Lung (tissue), 11 donors: ENCODE measurements at regions not wholly inside any gene's neighbourhood (a gene's known extent, or its start where the extent isn't known, plus 50 kb on each side); places are given as distances from the start of the nearest gene placed in this dataset.

Experiments
- ATAC-seq: fragments of 200-7000 bp; cut with Tn5 transposase; one replicate; pipeline ENCODE4 v1.9.1; 2020; ENCODE audit warnings: moderate number of reproducible peaks; ENCODE audit not compliant: insufficient read depth, low FRiP score
- DNase-seq, 3 donors: peaks; one replicate each; pipeline ENCODE4 v3.0.0-alpha.2; 2013 to 2017
- H3K27ac ChIP-seq, 2 donors: one replicate each; pipeline ENCODE4 v1.5.1; 2013; ENCODE audit warnings: mild to moderate bottlenecking in 2 of 2, moderate library complexity in 2 of 2, control low read depth in 1 of 2, inconsistent platforms in 1 of 2, low read depth in 1 of 2, low read length in 1 of 2
- H3K27me3 ChIP-seq, 3 donors: one replicate each; pipeline ENCODE4 v1.5.1; 2013; ENCODE audit warnings: low read length in 2 of 3; ENCODE audit not compliant: control insufficient read depth in 3 of 3, insufficient read depth in 3 of 3
- H3K36me3 ChIP-seq, 4 donors: one replicate each; pipeline ENCODE4 v1.5.1; 2013; ENCODE audit warnings: low read length in 4 of 4, mild to moderate bottlenecking in 1 of 4, moderate library complexity in 1 of 4; ENCODE audit not compliant: control insufficient read depth in 4 of 4, insufficient read depth in 4 of 4
- H3K4me1 ChIP-seq, 5 donors: one replicate each; pipeline ENCODE4 v1.5.1; 2013; ENCODE audit warnings: low read length in 5 of 5, mild to moderate bottlenecking in 2 of 5, moderate library complexity in 1 of 5; ENCODE audit not compliant: control insufficient read depth in 5 of 5, insufficient read depth in 5 of 5
- H3K4me3 ChIP-seq: one replicate; pipeline ENCODE4 v1.5.1; 2013; ENCODE audit warnings: mild to moderate bottlenecking, control low read depth, moderate library complexity
- H3K9ac ChIP-seq, 2 donors: one replicate each; pipeline ENCODE4 v1.5.1; 2013; ENCODE audit warnings: low read length in 2 of 2, control low read depth in 1 of 2; ENCODE audit not compliant: insufficient read depth in 1 of 2
- H3K9me3 ChIP-seq, 4 donors: one replicate each; pipeline ENCODE4 v1.5.1; 2013; ENCODE audit warnings: low read length in 3 of 4, mild to moderate bottlenecking in 1 of 4, moderate library complexity in 1 of 4; ENCODE audit not compliant: control insufficient read depth in 4 of 4, insufficient read depth in 3 of 4
- CTCF ChIP-seq: IDR thresholded peaks from 2 replicates; pipeline ENCODE4 v1.5.1; 2012; ENCODE audit warnings: mild to moderate bottlenecking; ENCODE audit errors: control extremely low read depth, extremely low read depth
- WGBS, 2 donors: extraction: QIAGEN DNeasy Blood & Tissue Kit; methylation state at CpG; one replicate each; pipeline ENCODE4 v1.1.7; 2013; 5-methylcytosine and 5-hydroxymethylcytosine counted together
- donor health status: control.
- donor health status: control.
- donor health status: Bipolar disorder and iron deficiency.
- donor health status: healthy.
- donor health status: DM: yes; HTN: yes; CAD: no.

DNA sequence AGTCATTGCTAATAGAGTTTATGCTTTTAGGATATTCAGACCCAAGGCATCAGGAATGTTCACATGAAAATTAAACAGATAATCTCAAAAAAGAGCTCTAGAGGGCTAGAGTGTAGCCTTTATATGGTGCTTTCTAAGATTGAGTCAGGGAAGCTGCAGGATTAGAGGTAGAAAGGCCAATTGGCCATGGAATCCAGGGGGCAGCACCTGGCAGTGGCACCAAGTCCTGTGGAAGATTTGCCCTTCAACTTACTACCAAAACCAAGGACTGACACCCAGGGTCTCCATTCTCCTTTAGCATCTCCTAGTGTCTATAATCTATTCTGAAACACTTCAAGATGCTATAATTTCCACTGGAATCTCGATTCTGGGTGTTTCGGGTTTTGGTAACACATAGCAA is 112.4 kb downstream of the ACER2 start:
- Histone ChIP-seq H3K27ac (no peak overlapping the region), H3K9me3 (peaks cover 0 to 2% (median 0%) of the 10 kb centered on the region in 4 donors), H3K9ac (no peak overlapping the region), H3K36me3 (no peaks in the 10 kb centered on the region), H3K27me3 (no peaks in the 10 kb centered on the region), H3K4me3 (no peak overlapping the region), H3K4me1 (no peaks in the 10 kb centered on the region)
- DNase-seq (no peak), ATAC-seq (no peak)
- TF ChIP-seq CTCF = no peak
- 92% methylated on average over 2 of the region's 2 CpGs for WGBS, 2 donors

DNA sequence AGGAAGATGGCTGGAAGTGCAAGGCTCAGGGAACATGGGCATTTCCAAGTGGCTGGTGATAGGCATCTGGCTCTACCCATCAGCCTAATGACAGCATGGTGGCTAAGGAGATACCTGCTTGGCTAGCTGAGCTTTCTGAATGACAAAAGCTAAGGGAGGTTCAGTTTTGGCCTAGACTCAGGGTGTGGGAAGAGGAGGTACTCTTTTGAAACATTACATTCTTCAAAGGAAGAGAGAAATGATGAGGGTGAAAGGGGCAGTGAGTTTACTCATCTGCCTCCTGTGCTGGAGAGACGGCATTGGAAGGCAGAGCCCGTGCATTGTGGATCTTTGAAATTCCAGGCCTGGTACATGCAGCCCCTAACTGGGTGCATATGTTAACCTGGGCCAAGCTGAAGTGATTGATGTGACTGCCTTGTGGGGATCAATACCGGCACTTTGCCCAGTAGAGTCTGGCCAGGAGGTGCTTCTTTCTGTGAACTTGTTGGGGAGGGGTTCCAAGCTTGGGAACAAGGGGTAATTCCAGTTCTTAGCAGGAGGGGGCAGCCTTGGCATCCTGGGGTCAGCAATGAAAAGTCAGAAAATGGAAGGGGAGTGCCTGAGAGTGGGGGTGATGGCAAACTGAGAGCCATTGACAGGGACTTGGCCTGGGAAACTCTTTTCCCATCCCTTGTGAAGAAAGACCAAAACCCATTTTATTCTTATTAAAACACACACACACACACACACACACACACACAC is 108.6 kb downstream of the ACER2 start:
- ATAC-seq = no peak
- no peaks in the 10 kb centered on the region for H3K4me1 ChIP-seq

GRCh38 chr9:19516348-19516747 is 107.5 kb downstream of the ACER2 start:
- no peak for DNase-seq
- Histone ChIP-seq H3K27me3 (no peaks in the 10 kb centered on the region), H3K36me3 (no peaks in the 10 kb centered on the region), H3K4me1 (no peaks in the 10 kb centered on the region), H3K4me3 (no peak overlapping the region), H3K27ac (no peak overlapping the region), H3K9ac (no peak overlapping the region), H3K9me3 (peaks cover 0 to 2% (median 0%) of the 10 kb centered on the region in 4 donors)
- no peak for TF ChIP-seq CTCF
- 70 to 76% methylated on average over 4 of the region's 4 CpGs for WGBS, 2 donors
- ATAC-seq = no peak

More for the DNA sequence above, 108.6 kb downstream of the ACER2 start:
- Histone ChIP-seq H3K27me3 (no peaks in the 10 kb centered on the region), H3K27ac (no peak overlapping the region), H3K4me3 (no peak overlapping the region), H3K9ac (no peak overlapping the region), H3K9me3 (peaks cover 0 to 2% (median 0%) of the 10 kb centered on the region in 4 donors), H3K36me3 (no peaks in the 10 kb centered on the region)
- DNase-seq = no peak
- TF ChIP-seq CTCF = no peak
- WGBS, 2 donors = 79 to 82% methylated on average over 3 of the region's 3 CpGs
